Kidney (tissue), 13 donors: ENCODE measurements at regions not wholly inside any gene's neighbourhood (a gene's known extent, or its start where the extent isn't known, plus 50 kb on each side); places are given as distances from the start of the nearest gene placed in this dataset.

Source experiments
- DNase-seq, 5 donors: peaks; one replicate each; pipeline ENCODE4 v3.0.0-alpha.2; 2013 to 2020
- FAIRE-seq: peaks from 2 replicates; lab custom pipeline; 2012; peaks lifted over from hg19 to GRCh38; lab: Jason Lieb, UNC
- H3K27ac ChIP-seq, 2 donors: one replicate each; pipeline ENCODE4 v1.7.0; 2013; ENCODE audit warnings: low read depth in 2 of 2, low read length in 2 of 2, inconsistent platforms in 1 of 2
- H3K27me3 ChIP-seq: one replicate; pipeline ENCODE4 v1.7.1; 2013; ENCODE audit warnings: low read length, inconsistent platforms; ENCODE audit not compliant: control insufficient read depth, insufficient read depth
- H3K36me3 ChIP-seq, 3 donors: one replicate each; pipeline versions ENCODE4 v1.7.0 to v1.7.1; 2013; ENCODE audit warnings: low read length in 3 of 3, control low read depth in 1 of 3, inconsistent platforms in 1 of 3; ENCODE audit not compliant: insufficient read depth in 3 of 3, control insufficient read depth in 2 of 3
- H3K4me1 ChIP-seq, 3 donors: one replicate each; pipeline versions ENCODE4 v1.7.0 to v1.7.1; 2013; ENCODE audit warnings: low read length in 3 of 3, inconsistent platforms in 1 of 3, low read depth in 1 of 3; ENCODE audit not compliant: control insufficient read depth in 2 of 3, insufficient read depth in 2 of 3
- H3K4me3 ChIP-seq, 3 donors: one replicate each; pipeline versions ENCODE4 v1.7.0 to v1.8.1; 2013; ENCODE audit warnings: low read length in 3 of 3, control low read depth in 1 of 3, inconsistent platforms in 1 of 3
- H3K9ac ChIP-seq, 3 donors: one replicate each; pipeline versions ENCODE4 v1.7.0 to v1.7.1; 2013; ENCODE audit warnings: low read length in 3 of 3, control low read depth in 1 of 3, inconsistent platforms in 1 of 3
- H3K9me3 ChIP-seq, 3 donors: one replicate each; pipeline versions ENCODE4 v1.7.0 to v1.7.1; 2013; ENCODE audit warnings: low read length in 3 of 3, control low read depth in 1 of 3, inconsistent platforms in 1 of 3; ENCODE audit not compliant: control insufficient read depth in 2 of 3, insufficient read depth in 1 of 3
- intact Hi-C: fragments of 100-400 bp; cut with DNase I; formaldehyde crosslinking; loops from one replicate; pipeline ENCODE4 v1.11.1; 2022
- TF ChIP-seq, protein P1 (sequence below): IDR thresholded peaks from 3 replicates; pipeline ENCODE4 v1.5.1; 2012; ENCODE audit warnings: mild to moderate bottlenecking, moderate library complexity, borderline replicate concordance; ENCODE audit not compliant: insufficient read depth; ENCODE audit errors: extremely low read depth
- donor health status: control.
- donor health status: control.
- donor health status: control.
- donor health status: control.
- donor health status: control.
- donor health status: DM: yes; HTN: yes; CAD: no.
- donor health status: Normal renal cell carcinoma (clear cell type).

DNA sequence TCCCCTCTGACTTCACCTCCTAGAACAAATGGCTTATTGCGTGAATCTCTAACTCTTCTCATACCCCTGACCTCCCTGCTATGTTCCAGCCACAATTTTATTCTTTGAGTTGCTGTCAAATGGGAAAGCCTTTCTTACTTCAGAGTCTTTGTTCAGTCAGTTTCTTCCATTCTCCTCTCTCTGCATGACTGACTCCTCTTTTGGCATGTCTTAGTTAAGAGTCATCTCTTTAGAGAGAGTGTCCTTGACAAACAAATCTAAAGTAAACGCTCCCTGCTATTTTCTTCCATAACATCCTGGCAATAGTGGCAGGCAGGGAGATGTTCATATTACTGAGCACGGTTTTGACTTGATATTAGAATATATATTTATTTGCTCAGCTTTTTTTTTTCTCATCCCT lies 170.7 kb upstream of the ERBB4 start:
- Histone ChIP-seq H3K9me3 (no peaks in the 10 kb centered on the region), H3K27ac (no peak overlapping the region), H3K27me3 (no peaks in the 10 kb centered on the region), H3K4me1 (no peaks in the 10 kb centered on the region), H3K4me3 (no peak overlapping the region), H3K36me3 (no peaks in the 10 kb centered on the region), H3K9ac (no peak overlapping the region)
- intact Hi-C loops: no loop called here
- TF ChIP-seq, protein P1, sequence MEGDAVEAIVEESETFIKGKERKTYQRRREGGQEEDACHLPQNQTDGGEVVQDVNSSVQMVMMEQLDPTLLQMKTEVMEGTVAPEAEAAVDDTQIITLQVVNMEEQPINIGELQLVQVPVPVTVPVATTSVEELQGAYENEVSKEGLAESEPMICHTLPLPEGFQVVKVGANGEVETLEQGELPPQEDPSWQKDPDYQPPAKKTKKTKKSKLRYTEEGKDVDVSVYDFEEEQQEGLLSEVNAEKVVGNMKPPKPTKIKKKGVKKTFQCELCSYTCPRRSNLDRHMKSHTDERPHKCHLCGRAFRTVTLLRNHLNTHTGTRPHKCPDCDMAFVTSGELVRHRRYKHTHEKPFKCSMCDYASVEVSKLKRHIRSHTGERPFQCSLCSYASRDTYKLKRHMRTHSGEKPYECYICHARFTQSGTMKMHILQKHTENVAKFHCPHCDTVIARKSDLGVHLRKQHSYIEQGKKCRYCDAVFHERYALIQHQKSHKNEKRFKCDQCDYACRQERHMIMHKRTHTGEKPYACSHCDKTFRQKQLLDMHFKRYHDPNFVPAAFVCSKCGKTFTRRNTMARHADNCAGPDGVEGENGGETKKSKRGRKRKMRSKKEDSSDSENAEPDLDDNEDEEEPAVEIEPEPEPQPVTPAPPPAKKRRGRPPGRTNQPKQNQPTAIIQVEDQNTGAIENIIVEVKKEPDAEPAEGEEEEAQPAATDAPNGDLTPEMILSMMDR: no peak
- FAIRE-seq: no peak
- DNase-seq: no peak

DNA sequence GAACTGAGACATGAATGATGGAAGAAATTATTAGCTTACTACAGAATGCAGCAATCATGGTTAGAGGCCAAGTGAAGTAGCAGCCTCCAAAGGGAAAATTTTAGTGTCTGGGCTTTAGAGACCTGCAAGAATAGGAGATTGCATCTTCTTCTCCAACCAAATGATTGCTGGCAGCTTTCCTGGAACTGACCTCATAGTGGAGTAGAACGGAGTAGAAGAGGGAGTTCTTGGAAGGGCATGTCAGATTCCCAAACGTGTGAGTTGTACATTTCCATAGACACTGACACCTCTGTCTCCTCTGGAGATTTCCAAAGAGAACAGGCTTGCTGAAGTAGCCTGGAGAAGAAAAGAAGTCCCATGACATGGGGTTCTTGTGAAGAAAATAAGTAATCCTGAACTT lies 169.8 kb upstream of the ERBB4 start:
- DNase-seq (no peak), FAIRE-seq (no peak)
- H3K9ac ChIP-seq: no peak overlapping the region
- H3K27ac ChIP-seq: no peak overlapping the region
- no peaks in the 10 kb centered on the region for H3K27me3 ChIP-seq
- intact Hi-C loops: no loop called here
- TF ChIP-seq, protein P1: no peak
- H3K4me1 ChIP-seq: no peaks in the 10 kb centered on the region
- no peaks in the 10 kb centered on the region for H3K9me3 ChIP-seq
- H3K36me3 ChIP-seq: no peaks in the 10 kb centered on the region
- H3K4me3 ChIP-seq: no peak overlapping the region

DNA sequence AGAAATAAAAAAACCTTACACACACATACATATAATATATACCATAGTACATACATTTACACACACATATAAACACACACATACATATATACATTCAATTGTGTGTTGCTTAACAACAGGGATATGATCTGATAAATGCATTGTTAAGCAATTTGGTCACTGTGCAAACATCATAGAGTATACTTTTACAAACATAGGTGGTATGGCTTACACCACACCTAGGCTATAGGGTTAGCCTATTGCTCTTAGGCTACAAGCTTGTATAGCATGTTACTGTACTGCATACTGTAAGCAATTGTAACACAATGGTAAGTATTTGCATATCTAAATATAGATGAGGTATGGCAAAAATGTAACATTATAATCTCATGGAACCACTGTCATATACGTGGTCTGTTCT lies 156.8 kb upstream of the ERBB4 start:
- H3K4me3 ChIP-seq: no peak overlapping the region

More for the DNA sequence above, 156.8 kb upstream of the ERBB4 start:
- Histone ChIP-seq H3K36me3 (no peaks in the 10 kb centered on the region), H3K9ac (no peak overlapping the region), H3K4me1 (no peaks in the 10 kb centered on the region), H3K27ac (no peak overlapping the region), H3K27me3 (no peaks in the 10 kb centered on the region), H3K9me3 (no peaks in the 10 kb centered on the region)
- no peak for DNase-seq
- FAIRE-seq: no peak
- TF ChIP-seq, protein P1: no peak
- intact Hi-C loops: no loop called here
